AG04450 (cell line): ENCODE measurements at regions not wholly inside any gene's neighbourhood (a gene's known extent, or its start where the extent isn't known, plus 50 kb on each side); places are given as distances from the start of the nearest gene placed in this dataset.

Experiments used
- CTCF ChIA-PET: fragments of 300-600, 350-600 bp; formaldehyde crosslinking; extraction: SDS; loops from one replicate; lab custom pipeline; 2022; ENCODE audit warnings: antibody characterized with exemption, inconsistent platforms; lab: Charles Lee
- POLR2A ChIA-PET: fragments of 350-600 bp; formaldehyde crosslinking; extraction: SDS; loops from one replicate; lab custom pipeline; 2021; ENCODE audit warnings: antibody characterized with exemption, inconsistent platforms; lab: Yijun Ruan, JAX
- DNase-seq: peaks from one replicate; pipeline ENCODE4 v3.0.0-alpha.2; 2011; ENCODE audit warnings: low read depth, low spot score
- H3K27ac ChIP-seq: one replicate; pipeline ENCODE4 v1.5.1; 2012; ENCODE audit warnings: low read depth, low read length, control low read depth
- H3K27me3 ChIP-seq: one replicate; pipeline ENCODE4 v1.6.0; 2012; ENCODE audit warnings: low read length; ENCODE audit not compliant: control insufficient read depth, insufficient read depth
- H3K4me3 ChIP-seq: 2 replicates; pipeline ENCODE4 v1.5.1; 2011; ENCODE audit warnings: mild to moderate bottlenecking, low read depth, low read length, control low read depth
- H3K9me3 ChIP-seq: 2 replicates; pipeline ENCODE4 v1.5.1; 2012; ENCODE audit warnings: low read length; ENCODE audit not compliant: control insufficient read depth, insufficient read depth
- TF ChIP-seq, protein P1 (sequence below): IDR thresholded peaks from 2 replicates; pipeline ENCODE4 v1.5.1; 2011; ENCODE audit warnings: low read depth, low read length, control low read depth, inconsistent platforms

DNA sequence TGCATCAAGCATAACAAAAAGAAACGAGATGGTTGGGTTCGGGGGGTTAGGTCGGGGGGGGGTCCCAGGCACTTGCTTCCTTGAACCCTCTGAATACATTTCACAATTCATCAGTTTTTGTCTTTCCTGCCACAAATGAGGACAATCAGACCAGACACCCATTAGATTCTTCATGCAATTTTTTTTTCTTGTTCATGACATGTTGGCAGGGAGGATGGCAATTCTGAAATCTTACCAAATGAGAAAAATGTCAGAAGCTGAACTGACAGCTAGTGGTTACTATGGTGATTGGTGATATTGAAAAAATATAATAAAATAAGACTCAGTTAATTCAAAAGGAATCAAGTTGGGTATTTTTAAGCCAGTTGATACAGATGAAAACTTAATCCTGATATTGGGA, 419.5 kb upstream of the PSMD7 start:
- POLR2A ChIA-PET: no interaction called here
- TF ChIP-seq, protein P1, sequence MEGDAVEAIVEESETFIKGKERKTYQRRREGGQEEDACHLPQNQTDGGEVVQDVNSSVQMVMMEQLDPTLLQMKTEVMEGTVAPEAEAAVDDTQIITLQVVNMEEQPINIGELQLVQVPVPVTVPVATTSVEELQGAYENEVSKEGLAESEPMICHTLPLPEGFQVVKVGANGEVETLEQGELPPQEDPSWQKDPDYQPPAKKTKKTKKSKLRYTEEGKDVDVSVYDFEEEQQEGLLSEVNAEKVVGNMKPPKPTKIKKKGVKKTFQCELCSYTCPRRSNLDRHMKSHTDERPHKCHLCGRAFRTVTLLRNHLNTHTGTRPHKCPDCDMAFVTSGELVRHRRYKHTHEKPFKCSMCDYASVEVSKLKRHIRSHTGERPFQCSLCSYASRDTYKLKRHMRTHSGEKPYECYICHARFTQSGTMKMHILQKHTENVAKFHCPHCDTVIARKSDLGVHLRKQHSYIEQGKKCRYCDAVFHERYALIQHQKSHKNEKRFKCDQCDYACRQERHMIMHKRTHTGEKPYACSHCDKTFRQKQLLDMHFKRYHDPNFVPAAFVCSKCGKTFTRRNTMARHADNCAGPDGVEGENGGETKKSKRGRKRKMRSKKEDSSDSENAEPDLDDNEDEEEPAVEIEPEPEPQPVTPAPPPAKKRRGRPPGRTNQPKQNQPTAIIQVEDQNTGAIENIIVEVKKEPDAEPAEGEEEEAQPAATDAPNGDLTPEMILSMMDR: no peak
- Histone ChIP-seq H3K9me3 (no peaks in the 10 kb centered on the region), H3K27ac (no peak overlapping the region), H3K27me3 (peaks cover 2% of the 10 kb centered on the region), H3K4me3 (no peak overlapping the region)
- CTCF ChIA-PET: interaction anchor here (1.0 to 4.7 kb wide), 5 partner anchors 15 to 1376 kb away, joined by 5 to 57 read pairs (median 16); no protein-coding TSS in a partner anchor
- DNase-seq: no peak

DNA sequence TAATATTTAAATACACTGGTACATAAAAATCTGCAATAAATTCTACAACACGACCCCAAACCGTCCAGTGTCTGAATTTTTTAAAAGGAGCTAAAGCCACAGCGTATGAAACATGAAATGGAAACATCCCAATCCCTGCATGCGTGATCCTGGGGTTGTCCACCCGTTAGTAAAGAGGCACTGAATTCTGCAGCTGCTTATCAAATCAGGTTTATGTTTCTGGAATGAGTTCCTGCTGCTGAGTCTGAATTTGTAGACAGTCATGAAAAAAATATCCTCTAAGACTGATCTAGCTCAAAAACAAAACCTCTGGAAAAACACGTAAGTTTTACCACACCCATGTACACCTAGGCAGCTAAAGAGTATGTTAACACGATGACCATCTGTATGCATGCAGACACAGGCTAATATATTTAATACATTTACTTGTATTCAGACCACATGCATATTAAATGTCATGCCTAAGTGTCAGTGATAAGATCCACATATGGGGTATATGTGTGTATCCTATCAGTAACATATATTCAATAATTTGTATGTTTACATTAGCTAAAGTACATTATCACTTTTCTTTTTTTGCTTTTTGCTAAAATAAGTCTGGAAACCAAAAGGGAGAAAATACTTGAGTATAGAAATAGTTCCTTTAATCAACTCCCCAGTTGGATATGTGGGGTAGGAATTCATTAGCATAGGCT, 420.5 kb upstream of the PSMD7 start:
- ChIA-PET POLR2A (no interaction called here), CTCF (interaction anchor here (0.7 to 4.7 kb wide), 3 partner anchors 12 to 1375 kb away, joined by 4 to 57 read pairs (median 28); no protein-coding TSS in a partner anchor)
- peaks cover 2% of the 10 kb centered on the region for H3K27me3 ChIP-seq
- H3K27ac ChIP-seq: no peak overlapping the region
- DNase-seq: no peak
- no peaks in the 10 kb centered on the region for H3K9me3 ChIP-seq
- TF ChIP-seq, protein P1: no peak
- no peak overlapping the region for H3K4me3 ChIP-seq

DNA sequence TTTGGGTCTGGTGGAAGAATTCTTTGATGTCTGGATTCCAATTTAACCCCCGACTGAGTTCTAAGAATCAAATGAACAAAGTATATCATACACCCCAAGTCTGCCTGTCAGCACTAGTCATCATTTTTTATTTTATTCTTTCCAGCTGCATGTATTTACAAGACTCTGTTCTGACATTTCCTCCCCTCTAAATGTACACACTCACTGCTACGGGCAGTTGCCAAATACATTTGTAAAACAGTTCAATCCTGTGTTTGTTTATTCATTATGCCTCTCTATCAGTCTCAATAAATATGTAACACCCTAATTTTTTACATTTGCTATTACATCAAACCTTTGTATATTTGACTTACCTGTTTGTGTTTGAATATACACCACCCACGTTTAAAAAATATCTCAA, 422.3 kb upstream of the PSMD7 start:
- DNase-seq: no peak
- Histone ChIP-seq H3K27ac (no peak overlapping the region), H3K27me3 (no peaks in the 10 kb centered on the region), H3K4me3 (no peak overlapping the region), H3K9me3 (no peaks in the 10 kb centered on the region)
- CTCF ChIA-PET: no interaction called here
- POLR2A ChIA-PET: no interaction called here
- TF ChIP-seq, protein P1: no peak

- no peaks in the 10 kb centered on the region for H3K27me3 ChIP-seq
- TF ChIP-seq, protein P1: no peak
- no peak overlapping the region for H3K4me3 ChIP-seq
- DNase-seq: no peak
- no peaks in the 10 kb centered on the region for H3K9me3 ChIP-seq
- H3K27ac ChIP-seq: no peak overlapping the region
- ChIA-PET POLR2A (no interaction called here), CTCF (no interaction called here)
These were observed 423.0 kb upstream of the PSMD7 start for GRCh38 chr16:73873643-73874042.

- H3K4me3 ChIP-seq: no peak overlapping the region
- TF ChIP-seq, protein P1: no peak
- CTCF ChIA-PET: interaction anchor here (1.0 kb wide), 1 partner anchor 1370 kb away, joined by 5 read pairs; no protein-coding TSS in a partner anchor
- H3K27ac ChIP-seq: no peak overlapping the region
- POLR2A ChIA-PET: no interaction called here
- H3K9me3 ChIP-seq: no peaks in the 10 kb centered on the region
- DNase-seq: no peak
- H3K27me3 ChIP-seq: no peaks in the 10 kb centered on the region
These were observed 423.8 kb upstream of the PSMD7 start for GRCh38 chr16:73872856-73873255.
